ENCODE measurements at regions not wholly inside any gene's neighbourhood (a gene's known extent, or its start where the extent isn't known, plus 50 kb on each side); places are given as distances from the start of the nearest gene placed in this dataset.

- H3K36me3 ChIP-seq (ENCODE audit: control insufficient read depth, insufficient read depth, low read length) = no peaks in the 10 kb centered on the region
- ChIA-PET POLR2A (no interaction called here), CTCF (no interaction called here)
- no peak for TF ChIP-seq CTCF (IDR thresholded peaks at IDR 0.05; ENCODE audit: insufficient read depth, low read depth, low read length)
- no peak overlapping the region for H3K4me3 ChIP-seq (ENCODE audit: low read depth, low read length)
- H3K27me3 ChIP-seq (ENCODE audit: control insufficient read depth, insufficient read depth, low read length) = peaks cover 3% of the 10 kb centered on the region; the same call in 1 of the 2 replicates
- DNase-seq (ENCODE audit: low read depth) = no peak
These were observed 137.8 kb downstream of the CSNK2A3 start for GRCh38 chr11:11215058-11215815.

GRCh38 chr11:11213117-11213516 lies 139.9 kb downstream of the CSNK2A3 start:
- H3K36me3 ChIP-seq (ENCODE audit: control insufficient read depth, insufficient read depth, low read length) = no peaks in the 10 kb centered on the region
- H3K27me3 ChIP-seq (ENCODE audit: control insufficient read depth, insufficient read depth, low read length) = 0 out of 2 replicates have a peak, but pooled peaks cover 1% of the 10 kb centered on the region
- TF ChIP-seq CTCF (IDR thresholded peaks at IDR 0.05; ENCODE audit: insufficient read depth, low read depth, low read length) = no peak
- CTCF ChIA-PET = interaction anchor here (0.6 kb wide), 1 partner anchor 57 kb away, joined by 3 read pairs; no protein-coding TSS in a partner anchor
- no peak for DNase-seq (ENCODE audit: low read depth)
- H3K4me3 ChIP-seq (ENCODE audit: low read depth, low read length) = no peak overlapping the region
- POLR2A ChIA-PET = no interaction called here

GRCh38 chr11:11211888-11212287 lies 141.2 kb downstream of the CSNK2A3 start:
- no peak overlapping the region for H3K4me3 ChIP-seq (ENCODE audit: low read depth, low read length)
- 0 out of 2 replicates have a peak, but pooled peaks cover 1% of the 10 kb centered on the region for H3K27me3 ChIP-seq (ENCODE audit: control insufficient read depth, insufficient read depth, low read length)
- no peak for DNase-seq (ENCODE audit: low read depth)
- POLR2A ChIA-PET = no interaction called here
- CTCF ChIA-PET = no interaction called here
- no peak for TF ChIP-seq CTCF (IDR thresholded peaks at IDR 0.05; ENCODE audit: insufficient read depth, low read depth, low read length)
- no peaks in the 10 kb centered on the region for H3K36me3 ChIP-seq (ENCODE audit: control insufficient read depth, insufficient read depth, low read length)

GRCh38 chr11:11211186-11211585 lies 141.9 kb downstream of the CSNK2A3 start:
- Histone ChIP-seq H3K27me3 (ENCODE audit: control insufficient read depth, insufficient read depth, low read length) (0 out of 2 replicates have a peak, but pooled peaks cover 1% of the 10 kb centered on the region), H3K4me3 (ENCODE audit: low read depth, low read length) (no peak overlapping the region), H3K36me3 (ENCODE audit: control insufficient read depth, insufficient read depth, low read length) (no peaks in the 10 kb centered on the region)
- ChIA-PET POLR2A (no interaction called here), CTCF (no interaction called here)
- DNase-seq (ENCODE audit: low read depth) = no peak
- TF ChIP-seq CTCF (IDR thresholded peaks at IDR 0.05; ENCODE audit: insufficient read depth, low read depth, low read length) = no peak

- Histone ChIP-seq H3K36me3 (ENCODE audit: control insufficient read depth, insufficient read depth, low read length) (no peaks in the 10 kb centered on the region), H3K4me3 (ENCODE audit: low read depth, low read length) (no peak overlapping the region), H3K27me3 (ENCODE audit: control insufficient read depth, insufficient read depth, low read length) (0 out of 2 replicates have a peak, but pooled peaks cover 1% of the 10 kb centered on the region)
- CTCF ChIA-PET = no interaction called here
- TF ChIP-seq CTCF (IDR thresholded peaks at IDR 0.05; ENCODE audit: insufficient read depth, low read depth, low read length) = no peak
- POLR2A ChIA-PET = no interaction called here
- no peak for DNase-seq (ENCODE audit: low read depth)
These were observed 142.6 kb downstream of the CSNK2A3 start for GRCh38 chr11:11210446-11210845.

All from BJ (cell line).